GM18517 (cell line): ENCODE measurements at regions not wholly inside any gene's neighbourhood (a gene's known extent, or its start where the extent isn't known, plus 50 kb on each side); places are given as distances from the start of the nearest gene placed in this dataset.

Experiments used
- ATAC-seq: cut with Tn5 transposase; IDR thresholded peaks from one replicate; pipeline ENCODE4 v1.9.1; 2021; ENCODE audit warnings: mild to moderate bottlenecking, moderate library complexity; ENCODE audit not compliant: unreplicated experiment

DNA sequence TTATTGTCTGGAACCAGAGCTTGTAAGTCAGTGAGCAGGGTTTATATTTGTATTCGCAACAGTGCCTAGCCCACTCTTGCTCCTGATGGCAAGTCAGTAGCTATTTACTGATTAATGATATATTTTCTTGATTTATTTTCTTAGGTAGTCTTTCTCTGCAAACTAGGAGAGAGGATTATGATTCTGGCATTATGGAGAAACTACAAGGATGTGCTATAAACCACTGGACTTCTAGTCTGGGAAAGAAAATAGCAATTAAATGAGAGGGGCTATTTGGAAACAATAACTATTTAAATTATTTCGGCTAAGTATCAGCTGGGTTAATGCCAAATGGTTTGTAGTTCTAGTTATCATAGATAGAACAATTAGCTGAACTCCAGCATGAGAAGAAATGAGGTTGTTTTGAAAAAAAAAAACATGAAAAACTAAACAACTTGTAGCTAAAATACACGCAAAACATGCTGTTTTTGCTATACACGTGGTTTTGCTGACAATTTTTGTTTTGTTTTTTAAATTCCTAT lies 304.9 kb upstream of the TCF21 start:
- ATAC-seq = no peak

DNA sequence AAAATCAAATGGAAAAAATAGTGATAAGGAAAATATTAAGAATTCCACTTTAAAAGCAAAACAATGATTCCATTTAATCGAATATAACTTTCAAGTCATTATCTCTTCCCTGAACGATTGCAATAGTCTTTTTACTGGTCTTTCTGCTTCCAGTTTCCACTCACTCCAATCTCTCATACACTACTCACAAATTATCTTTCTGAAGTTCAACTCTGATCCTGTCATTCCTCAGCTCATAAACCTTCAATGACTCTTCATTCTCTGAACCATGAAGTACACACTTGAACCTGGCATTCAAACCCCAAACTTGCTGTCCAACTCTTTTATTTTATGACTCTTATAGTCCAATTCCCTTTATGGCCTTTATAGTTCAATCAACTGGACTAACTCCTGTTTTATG lies 304.1 kb upstream of the TCF21 start:
- no peak for ATAC-seq

DNA sequence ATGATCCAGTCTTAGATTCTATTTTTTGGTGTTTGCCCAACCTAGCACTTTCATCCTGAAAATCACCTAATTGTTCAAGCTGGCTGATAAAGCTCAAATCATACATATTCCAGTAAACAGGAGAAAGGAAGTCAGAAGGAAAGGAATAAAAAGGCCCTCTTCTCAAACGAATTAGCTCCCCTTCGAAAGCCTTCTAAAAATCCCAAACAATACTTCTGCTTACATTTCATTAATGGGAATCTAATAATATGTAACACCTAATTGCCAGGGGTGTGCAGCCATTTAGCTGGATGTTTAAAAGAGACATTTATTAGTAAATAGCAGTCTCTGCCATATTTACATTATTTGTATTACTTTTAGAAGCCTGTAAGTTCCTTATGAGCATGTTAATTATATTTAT lies 302.9 kb upstream of the TCF21 start:
- ATAC-seq = no peak

DNA sequence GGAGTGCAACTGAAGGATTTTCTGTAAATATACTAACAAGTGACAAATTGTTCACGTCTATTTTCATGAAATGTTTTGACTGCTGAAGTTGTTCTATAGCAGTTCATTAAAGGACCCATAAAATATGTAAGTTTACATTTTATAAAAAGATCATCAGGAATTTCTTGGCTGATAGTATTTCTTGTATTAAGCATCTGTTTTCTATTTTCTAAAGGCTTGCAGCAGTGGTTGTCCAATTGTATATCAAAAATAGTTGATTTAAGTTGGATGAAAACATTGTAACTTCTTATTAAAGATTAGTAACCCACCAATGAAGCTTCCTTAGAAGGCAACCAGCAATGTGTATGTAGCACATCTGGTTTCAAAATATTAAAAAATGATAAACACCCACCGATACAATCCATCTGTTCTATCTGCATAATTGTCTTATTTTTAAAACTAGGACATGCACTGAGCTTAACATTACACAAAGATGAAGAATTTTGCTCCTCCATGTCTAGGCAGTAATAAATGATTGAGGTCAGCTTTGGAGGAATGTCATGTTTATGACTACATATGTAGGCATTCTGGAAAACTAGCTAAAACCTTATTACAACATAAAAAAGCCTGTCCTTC lies 301.3 kb upstream of the TCF21 start:
- ATAC-seq = no peak

DNA sequence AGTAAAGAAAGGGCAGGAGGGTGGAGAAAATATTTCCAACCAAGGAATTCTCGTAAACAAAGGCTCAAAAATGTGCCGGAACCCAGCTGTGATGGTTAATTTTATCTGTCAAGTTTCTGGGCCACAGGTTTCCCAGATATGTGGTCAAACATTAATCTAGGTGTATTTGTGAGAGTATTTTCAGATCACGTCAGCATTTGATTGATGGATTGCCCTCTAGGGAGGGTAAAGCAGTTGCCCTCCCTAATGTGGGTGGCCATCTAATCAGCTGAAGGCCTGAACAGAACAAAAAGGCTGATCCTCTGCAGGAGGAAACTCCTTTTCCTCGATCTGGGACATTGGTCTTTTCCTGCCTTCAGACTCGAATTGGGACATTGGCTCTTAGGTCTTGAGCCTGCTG lies 298.7 kb upstream of the TCF21 start:
- no peak for ATAC-seq

DNA sequence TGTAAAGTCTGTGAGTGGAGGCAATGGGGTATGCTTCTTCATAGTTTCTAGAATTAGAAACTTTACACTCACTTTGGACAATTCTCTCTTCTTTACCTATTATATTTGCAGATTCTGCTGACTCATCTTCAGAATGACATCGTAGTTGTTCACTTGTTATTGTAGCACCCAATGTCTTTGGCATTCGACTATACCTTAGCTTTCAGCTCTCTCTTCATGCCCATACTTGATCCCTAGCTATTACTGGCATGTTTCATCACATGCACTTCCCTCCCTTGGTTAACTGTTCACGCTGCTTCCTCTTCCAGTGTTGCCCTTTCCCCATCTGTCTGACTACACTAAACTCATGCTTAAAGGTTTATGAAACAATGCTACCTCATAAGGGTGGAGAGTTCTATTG lies 298.1 kb upstream of the TCF21 start:
- ATAC-seq = no peak

DNA sequence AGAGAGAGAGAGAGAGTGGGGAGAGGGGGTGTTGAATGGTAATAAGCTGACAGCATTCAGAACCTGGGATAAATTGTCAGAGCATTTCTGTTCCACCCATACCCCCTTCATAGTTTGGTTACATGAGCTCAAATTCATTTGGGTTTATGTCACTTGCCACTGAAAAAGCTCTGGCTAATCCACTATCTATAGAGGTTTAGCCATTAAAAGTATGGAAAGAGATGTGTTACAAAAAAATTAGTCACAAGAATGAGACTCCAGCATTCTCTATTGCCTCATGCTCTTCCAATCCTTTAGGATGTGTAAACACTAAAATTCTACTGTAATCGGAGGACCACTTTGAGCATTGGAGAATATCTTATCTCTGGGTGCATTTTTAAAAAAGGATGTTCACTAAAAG lies 297.6 kb upstream of the TCF21 start:
- ATAC-seq = no peak

DNA sequence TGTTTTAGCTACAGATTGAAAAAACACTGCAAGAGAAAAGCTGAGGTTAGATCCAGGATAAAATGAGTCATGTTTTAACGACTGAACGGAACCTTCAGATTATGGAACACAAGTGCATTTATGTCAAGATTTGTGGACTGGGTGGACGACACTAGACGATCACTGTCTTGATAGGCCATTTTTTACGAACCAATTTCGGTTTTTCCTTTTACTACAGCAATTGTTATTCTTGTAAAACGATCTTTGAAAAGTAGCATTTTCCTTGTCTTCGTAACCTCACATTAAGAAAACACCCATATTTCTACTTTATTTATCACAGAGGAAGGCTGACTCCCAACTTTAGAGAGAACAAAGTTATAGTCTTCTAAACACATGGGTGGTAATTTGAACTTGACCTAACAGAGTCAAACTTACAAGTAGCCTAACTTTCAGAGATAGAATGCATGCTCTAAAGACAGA lies 294.2 kb upstream of the TCF21 start:
- no peak for ATAC-seq

DNA sequence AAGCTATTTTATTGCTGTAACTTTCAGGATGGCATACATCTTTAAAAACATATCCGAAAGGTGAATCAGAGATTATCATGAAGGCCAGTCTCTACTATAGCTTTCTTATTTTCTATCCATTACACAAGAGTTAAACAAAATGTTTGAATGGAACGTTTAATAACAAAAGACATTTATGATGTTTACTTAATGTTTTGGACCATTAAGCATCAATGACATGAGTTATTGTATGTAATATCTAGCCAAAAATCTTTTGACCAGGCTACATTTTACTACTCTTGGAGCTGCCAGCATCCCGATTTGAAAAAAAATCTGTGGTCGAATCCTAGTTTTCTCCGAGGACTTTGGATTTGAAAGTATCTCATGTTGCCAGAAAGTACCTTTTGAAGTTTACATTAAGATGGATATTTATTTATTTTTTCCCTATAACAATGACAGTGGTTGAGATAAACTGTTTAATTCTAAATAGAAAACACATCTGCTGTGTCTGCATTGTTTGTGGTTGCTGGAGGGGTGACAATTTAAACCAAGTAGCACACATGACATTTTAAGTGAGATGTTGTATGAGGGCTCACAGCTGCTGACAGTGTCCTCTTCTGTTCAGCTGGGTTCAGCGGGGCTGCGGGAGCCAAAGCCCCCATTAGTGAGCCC lies 293.7 kb upstream of the TCF21 start:
- ATAC-seq = no peak

DNA sequence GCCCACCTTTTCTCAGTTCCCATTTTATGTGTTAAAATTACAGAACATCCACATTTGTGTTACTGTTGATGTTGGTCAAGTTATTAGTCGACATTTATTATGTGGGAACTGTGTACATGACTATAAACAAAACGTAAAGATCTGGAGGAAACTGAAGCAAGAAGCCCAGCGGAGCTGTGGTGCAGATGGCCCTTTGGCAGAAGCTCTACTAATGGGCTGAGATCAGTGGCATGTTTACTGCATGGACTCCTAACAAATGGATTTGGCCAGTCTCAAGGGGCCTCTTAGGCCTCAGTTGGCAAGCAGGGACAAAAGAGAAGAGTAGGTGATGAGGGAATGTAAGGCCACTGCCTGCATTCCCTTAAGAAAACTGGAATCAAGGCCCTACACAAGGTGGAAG lies 282.1 kb upstream of the TCF21 start:
- ATAC-seq = no peak

DNA sequence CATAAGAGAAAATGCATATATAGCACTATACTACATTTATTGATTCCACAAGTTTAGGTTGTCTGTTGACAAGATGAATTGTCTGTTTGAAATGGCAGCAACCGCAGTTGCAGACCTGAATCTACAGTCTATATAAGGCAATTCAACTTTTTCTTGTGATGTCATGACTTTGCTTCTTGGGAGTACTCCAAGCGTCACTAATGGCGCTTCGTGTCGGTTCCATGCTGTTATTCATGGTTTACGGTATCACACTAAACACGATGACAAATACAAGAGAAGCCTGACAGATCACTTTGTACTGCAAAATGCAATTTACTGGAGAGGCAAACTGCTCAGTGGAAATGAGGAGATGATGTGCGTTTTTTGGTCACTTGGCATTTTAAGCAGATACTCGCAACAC lies 280.3 kb upstream of the TCF21 start:
- no peak for ATAC-seq

DNA sequence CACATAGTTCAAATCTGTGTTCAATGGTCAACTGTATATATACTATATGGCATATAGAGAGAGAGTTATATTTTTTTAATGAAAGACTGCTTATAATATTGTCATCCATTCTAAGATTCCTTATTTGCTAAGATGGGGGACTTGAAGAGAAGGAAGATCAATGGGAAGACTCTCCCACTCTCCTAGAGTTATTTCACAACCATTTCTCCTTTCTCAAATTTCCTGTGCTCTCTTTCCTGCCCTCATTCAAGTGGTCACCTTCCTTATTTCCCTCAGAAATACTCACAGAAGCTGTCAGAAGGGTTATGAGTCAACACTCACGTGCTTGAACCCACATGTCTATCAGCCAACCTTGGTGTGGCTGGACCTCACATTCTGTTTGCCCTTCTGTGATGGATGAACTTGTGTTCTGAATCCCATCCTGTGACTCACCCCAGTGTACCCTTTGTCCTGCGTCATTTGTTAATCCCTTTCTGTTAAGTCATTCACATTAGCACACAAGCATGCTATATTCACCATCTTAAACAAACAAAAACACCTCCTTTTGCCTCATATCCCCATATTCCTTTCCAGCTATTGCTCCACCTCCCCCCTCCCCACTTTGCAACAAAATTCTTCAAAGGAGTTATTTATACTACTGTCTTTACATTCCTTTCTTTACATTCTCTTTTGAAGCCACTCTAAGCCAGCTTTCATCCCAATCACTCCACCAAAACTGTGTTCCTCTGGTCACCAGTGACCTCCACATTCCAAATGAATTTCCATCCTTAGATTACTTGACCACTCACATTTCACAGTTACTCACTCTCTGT lies 279.3 kb upstream of the TCF21 start:
- ATAC-seq = no peak

DNA sequence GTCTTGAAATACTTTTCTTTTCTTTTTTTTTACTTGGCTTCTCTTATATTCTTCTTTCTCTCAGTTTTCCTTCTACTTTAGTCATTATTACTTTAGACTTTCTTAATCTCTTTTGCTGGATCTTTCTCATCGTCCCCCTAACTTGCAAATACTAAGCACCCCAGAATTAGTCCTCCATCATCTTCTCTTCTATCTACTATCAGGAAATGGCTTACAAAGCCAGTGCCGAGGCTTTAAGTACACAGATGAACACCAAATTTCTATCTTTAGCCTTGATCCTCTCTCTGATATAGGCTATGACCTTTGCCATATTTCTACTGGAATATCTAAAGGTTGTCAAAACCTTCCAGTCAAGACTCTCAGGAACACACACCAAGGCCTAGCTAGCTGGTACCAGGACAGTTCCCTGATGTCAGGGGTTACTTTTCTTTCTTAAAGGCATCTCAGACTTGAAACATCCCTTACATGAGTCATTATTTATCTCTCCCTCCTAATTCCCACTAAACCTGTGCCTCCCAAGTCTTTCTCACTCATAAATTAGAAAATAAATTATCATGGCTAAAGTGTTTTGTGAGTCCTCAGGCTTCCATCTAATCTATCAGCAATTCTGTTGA lies 278.6 kb upstream of the TCF21 start:
- no peak for ATAC-seq

DNA sequence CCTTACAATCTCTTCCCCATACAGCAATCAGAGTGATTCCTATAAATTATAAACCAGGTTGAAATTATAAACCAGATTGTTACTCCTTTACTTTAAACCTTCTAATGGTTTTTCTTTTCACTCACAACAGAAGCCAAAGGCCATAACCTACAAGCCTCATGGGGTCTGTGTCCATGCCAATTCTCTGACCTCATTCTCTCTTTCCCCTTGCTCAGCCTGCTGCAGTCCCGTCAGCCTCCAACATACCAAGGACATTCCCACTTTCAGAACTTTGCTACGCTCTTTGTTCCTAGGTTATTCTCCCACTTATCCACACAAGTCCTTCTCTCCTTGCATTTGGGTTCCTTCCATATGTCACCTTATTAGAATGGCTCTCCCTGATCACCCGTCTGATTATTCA lies 277.9 kb upstream of the TCF21 start:
- no peak for ATAC-seq

DNA sequence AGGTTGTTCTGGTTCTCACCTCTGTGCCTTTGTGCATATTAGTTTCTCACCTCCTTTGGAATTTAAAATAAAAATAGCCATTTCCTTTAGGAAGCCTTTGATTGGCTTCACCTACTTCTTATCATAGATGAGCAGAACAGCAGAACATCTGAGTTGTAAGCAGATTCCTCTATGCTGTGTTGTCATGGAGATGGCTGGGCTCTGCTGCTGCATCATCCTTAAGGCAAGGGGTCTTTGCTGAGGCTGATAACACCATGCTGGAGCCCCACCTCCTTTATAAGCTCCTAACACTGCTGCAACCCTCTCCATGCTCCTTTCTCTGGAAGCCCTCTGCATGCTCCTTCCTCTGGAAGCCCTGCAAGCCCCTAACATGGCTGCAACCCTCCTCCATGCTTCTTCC lies 276.5 kb upstream of the TCF21 start:
- ATAC-seq = no peak

DNA sequence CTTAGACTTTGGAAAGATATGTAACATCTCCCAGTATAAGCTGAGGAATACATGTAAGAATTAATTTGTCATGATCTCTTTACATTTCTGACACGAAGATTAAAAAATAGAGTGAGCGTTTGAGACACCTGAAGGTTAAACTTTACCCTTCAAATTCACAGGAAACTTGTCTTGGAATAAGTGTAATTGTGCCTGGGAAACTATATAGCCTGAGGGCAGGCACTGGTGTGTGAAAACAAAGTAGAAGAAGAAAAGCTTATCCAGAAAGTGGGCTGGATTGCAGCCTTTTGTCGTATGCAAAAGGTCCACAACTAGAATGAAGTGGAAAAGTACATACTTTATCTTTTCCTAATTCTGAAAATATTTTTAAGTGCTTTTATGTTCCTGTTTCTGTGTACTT lies 275.7 kb upstream of the TCF21 start:
- ATAC-seq = no peak

DNA sequence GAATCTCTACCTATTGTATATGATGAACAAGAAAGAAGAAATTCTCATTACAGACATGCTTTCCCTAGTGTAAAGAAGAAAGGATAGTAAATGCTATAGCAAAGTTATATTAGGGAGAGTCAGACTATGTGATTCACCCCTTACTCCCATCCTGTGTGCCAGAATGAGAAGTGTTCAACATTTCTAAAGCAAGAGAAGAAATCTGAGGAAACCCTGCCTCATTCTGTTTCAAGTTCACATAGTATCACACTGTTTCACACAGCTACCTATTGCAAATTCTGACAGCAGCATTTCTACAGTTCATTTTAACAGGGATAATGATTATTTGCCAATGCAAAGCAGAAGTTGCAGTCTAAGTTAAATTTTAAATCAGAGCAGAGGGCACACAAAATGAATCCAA lies 267.2 kb upstream of the TCF21 start:
- no peak for ATAC-seq

DNA sequence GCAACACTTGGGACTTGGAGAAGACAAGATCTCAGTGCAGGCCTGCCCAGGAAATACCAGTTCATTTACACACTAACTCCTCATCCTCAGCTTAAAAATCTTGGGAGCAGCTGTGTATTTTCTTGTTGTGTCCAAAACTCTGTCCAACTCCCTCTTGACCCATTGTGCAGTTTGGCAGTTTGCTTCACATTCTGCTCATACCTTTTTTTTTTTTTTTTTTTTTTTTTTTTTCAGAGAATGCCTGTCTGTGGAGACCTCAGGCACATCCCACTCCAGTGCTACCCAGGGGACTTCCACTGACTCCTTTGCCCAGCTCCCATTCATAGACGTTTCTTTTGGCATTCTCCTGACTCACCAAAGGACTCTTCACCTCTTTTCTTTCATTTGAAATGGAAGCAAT lies 265.8 kb upstream of the TCF21 start:
- no peak for ATAC-seq

DNA sequence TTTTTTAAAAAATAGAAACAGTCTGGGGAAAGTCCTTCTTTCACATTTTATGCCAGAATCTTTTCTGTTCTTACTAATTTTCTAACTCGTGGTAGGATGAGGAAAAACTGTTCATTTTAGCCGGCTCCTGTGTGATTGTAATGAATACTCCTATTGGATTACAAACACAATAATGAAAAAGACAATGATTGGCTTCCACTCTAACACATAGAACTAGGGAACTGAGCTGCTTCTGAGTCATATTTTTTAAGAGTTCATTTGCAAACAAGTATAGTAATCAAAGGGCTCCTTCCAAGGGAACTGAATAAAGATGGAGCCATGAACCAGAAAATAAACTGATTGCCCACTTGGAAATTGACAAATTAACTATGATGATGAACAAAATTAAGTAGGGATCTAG lies 265.3 kb upstream of the TCF21 start:
- ATAC-seq = no peak

DNA sequence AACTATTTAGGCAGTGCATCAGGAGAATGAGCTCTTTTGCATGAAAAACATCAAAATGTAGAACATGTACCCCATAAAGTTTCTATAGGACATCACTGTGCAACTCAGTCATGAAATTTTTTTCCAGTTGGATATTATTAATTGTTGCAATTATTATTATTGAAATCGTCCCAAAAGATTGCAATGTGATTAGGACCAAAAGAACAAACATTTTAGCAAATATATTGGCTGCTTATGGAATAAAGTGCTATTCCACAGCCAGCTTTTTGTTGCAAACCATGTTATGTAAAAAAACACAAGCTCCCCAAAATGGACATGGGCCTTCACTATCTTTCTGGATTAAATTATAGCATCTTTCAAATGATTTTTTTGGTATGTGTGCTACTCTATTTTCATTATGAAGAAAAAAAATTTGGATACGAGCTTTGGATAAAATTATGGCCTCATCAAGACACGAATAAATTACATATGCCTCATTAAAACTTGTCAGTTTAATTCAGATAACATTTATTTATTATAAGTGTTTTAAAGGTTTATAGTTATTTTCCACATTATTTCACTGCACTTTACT lies 262.7 kb upstream of the TCF21 start:
- no peak for ATAC-seq

DNA sequence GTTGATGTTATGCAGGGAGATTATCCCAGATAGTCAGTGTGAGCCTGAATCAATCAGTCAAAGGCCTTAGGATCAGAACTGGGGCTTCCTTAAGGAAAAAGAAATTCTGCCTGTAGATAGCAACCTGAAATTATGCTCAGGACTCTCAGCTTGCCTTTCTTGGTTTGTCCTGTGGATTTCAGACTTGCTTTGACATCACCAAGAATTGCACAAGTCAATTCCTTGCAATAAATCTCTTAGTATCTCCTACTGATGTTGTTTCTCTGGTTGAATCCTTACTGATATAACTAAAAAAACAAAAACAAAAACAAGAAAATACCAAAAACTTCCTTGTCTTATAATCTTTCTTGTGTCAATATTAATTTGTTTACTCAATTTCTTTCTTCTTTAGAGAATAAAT lies 258.9 kb upstream of the TCF21 start:
- no peak for ATAC-seq
